Endodermal cell (in vitro differentiated cells): ENCODE measurements at regions not wholly inside any gene's neighbourhood (a gene's known extent, or its start where the extent isn't known, plus 50 kb on each side); places are given as distances from the start of the nearest gene placed in this dataset.

ENCODE experiments used
- DNase-seq: peaks from one replicate; pipeline ENCODE4 v3.0.0-alpha.2; 2017
- H3K27ac ChIP-seq: 2 replicates; pipeline ENCODE4 v1.5.1; 2013; ENCODE audit warnings: mild to moderate bottlenecking, low read depth, low read length, moderate library complexity
- H3K27me3 ChIP-seq: 2 replicates; pipeline ENCODE4 v1.6.1; 2013; ENCODE audit warnings: mild to moderate bottlenecking, low read length, moderate library complexity; ENCODE audit not compliant: insufficient read depth, control insufficient read depth, poor library complexity, severe bottlenecking
- H3K36me3 ChIP-seq: 2 replicates; pipeline ENCODE4 v1.7.0; 2013; ENCODE audit warnings: mild to moderate bottlenecking, low read length, moderate library complexity; ENCODE audit not compliant: control insufficient read depth, insufficient read depth
- H3K4me1 ChIP-seq: one replicate; pipeline ENCODE4 v1.7.0; 2013; ENCODE audit warnings: low read length; ENCODE audit not compliant: control insufficient read depth, insufficient read depth
- H3K4me3 ChIP-seq: 2 replicates; pipeline ENCODE4 v1.5.1; 2013; ENCODE audit warnings: mild to moderate bottlenecking, low read length, moderate library complexity
- H3K9ac ChIP-seq: 2 replicates; pipeline ENCODE4 v1.6.1; 2013; ENCODE audit warnings: mild to moderate bottlenecking, low read length, moderate library complexity; ENCODE audit not compliant: poor library complexity, severe bottlenecking; ENCODE audit errors: extremely low read depth
- H3K9me3 ChIP-seq: 2 replicates; pipeline ENCODE4 v1.6.1; 2013; ENCODE audit warnings: mild to moderate bottlenecking, low read length, moderate library complexity; ENCODE audit not compliant: control insufficient read depth
- H3K27ac Mint-ChIP-seq: 2 replicates; pipeline ENCODE4 v1.8.0; 2020; ENCODE audit warnings: mixed read lengths
- H3K27me3 Mint-ChIP-seq: 2 replicates; pipeline ENCODE4 v1.8.0; 2021; ENCODE audit warnings: mild to moderate bottlenecking, mixed read lengths; ENCODE audit not compliant: insufficient read depth
- H3K36me3 Mint-ChIP-seq: 2 replicates; pipeline ENCODE4 v1.8.0; 2020; ENCODE audit warnings: low read depth, mixed read lengths
- H3K4me1 Mint-ChIP-seq: 2 replicates; pipeline ENCODE4 v1.8.0; 2020; ENCODE audit warnings: mixed read lengths
- H3K4me3 Mint-ChIP-seq: 2 replicates; pipeline ENCODE4 v1.8.0; 2020; ENCODE audit warnings: mild to moderate bottlenecking, moderate library complexity, mixed read lengths
- H3K9me3 Mint-ChIP-seq: 2 replicates; pipeline ENCODE4 v1.8.0; 2020; ENCODE audit warnings: mild to moderate bottlenecking, mixed read lengths
- WGBS, 2 experiments: methylation state at CpG; one replicate each; pipeline versions ENCODE4 v1.1.5 to v1.1.7; 2013; ENCODE audit warnings: missing lambda C conversion rate in 2 of 2, mixed read lengths in 1 of 2; ENCODE audit not compliant: insufficient coverage in 1 of 2, insufficient read length in 1 of 2; 5-methylcytosine and 5-hydroxymethylcytosine counted together
- TF ChIP-seq, protein P1 (sequence below): fragments of 200-600 bp; sonication (generic); conservative IDR thresholded peaks from 2 replicates; pipeline ENCODE4 v1.5.0; 2021; ENCODE audit warnings: antibody characterized with exemption, mild to moderate bottlenecking

DNA sequence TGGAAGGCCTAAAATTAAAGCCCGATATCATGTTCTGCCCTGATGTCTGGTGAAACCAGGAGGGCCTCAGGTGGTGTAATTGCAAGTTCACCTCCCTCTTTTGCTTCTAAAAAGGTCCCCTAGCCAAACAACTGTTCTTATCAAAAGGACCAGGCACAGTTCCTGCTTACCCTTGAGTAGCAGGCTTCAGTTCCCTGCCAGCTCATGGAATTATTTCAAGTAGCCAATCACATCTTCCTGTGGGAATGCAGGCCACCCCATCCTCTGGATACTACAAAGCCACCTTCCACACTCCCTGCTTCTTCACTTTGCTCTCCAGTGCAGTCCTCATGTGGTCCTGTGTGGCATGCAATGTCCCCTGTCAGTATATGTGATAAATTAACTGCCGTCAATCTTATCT is 97.7 kb upstream of the GALNT17 start:
- no peak overlapping the region for H3K27ac Mint-ChIP-seq
- Histone ChIP-seq H3K27ac (no peak overlapping the region), H3K4me3 (no peak overlapping the region), H3K9ac (no peak overlapping the region), H3K36me3 (no peaks in the 10 kb centered on the region), H3K9me3 (no peaks in the 10 kb centered on the region), H3K4me1 (no peaks in the 10 kb centered on the region), H3K27me3 (no peaks in the 10 kb centered on the region)
- H3K4me1 Mint-ChIP-seq: no peaks in the 10 kb centered on the region
- TF ChIP-seq, protein P1, sequence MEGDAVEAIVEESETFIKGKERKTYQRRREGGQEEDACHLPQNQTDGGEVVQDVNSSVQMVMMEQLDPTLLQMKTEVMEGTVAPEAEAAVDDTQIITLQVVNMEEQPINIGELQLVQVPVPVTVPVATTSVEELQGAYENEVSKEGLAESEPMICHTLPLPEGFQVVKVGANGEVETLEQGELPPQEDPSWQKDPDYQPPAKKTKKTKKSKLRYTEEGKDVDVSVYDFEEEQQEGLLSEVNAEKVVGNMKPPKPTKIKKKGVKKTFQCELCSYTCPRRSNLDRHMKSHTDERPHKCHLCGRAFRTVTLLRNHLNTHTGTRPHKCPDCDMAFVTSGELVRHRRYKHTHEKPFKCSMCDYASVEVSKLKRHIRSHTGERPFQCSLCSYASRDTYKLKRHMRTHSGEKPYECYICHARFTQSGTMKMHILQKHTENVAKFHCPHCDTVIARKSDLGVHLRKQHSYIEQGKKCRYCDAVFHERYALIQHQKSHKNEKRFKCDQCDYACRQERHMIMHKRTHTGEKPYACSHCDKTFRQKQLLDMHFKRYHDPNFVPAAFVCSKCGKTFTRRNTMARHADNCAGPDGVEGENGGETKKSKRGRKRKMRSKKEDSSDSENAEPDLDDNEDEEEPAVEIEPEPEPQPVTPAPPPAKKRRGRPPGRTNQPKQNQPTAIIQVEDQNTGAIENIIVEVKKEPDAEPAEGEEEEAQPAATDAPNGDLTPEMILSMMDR: no peak
- H3K27me3 Mint-ChIP-seq: no peaks in the 10 kb centered on the region
- peaks cover 15% of the 10 kb centered on the region for H3K9me3 Mint-ChIP-seq
- DNase-seq: no peak
- 94 to 98% methylated on average over 2 of the region's 2 CpGs for WGBS, 2 experiments
- H3K36me3 Mint-ChIP-seq: no peaks in the 10 kb centered on the region
- no peak overlapping the region for H3K4me3 Mint-ChIP-seq

DNA sequence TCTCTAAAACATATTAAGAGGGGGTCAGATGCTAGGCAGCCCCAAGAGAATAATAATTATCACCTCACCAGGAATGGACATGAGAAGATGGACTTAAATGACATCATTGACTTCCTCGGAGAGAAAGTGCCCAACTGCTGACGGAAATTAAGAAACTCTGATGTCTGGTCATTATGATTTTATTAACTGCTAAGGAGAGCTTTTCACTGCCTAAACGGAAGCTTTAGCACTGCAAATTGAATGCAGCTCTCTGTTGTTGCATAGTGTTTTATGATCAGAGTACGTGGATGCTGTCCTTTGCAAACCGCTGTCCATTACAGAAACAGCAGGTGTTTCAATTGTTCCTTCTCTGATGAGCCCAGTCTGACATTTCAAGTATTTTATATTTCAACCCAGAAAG is 89.4 kb upstream of the GALNT17 start:
- Histone ChIP-seq H3K4me3 (no peak overlapping the region), H3K9me3 (no peaks in the 10 kb centered on the region), H3K4me1 (no peaks in the 10 kb centered on the region), H3K36me3 (no peaks in the 10 kb centered on the region), H3K27ac (no peak overlapping the region), H3K27me3 (no peaks in the 10 kb centered on the region), H3K9ac (no peak overlapping the region)
- H3K4me1 Mint-ChIP-seq: no peaks in the 10 kb centered on the region
- 90 to 100% methylated on average over 2 to 5 of the region's 5 CpGs for WGBS, 2 experiments
- H3K9me3 Mint-ChIP-seq: peaks cover 4% of the 10 kb centered on the region
- no peak for DNase-seq
- no peak overlapping the region for H3K4me3 Mint-ChIP-seq
- TF ChIP-seq, protein P1: no peak
- no peak overlapping the region for H3K27ac Mint-ChIP-seq
- no peaks in the 10 kb centered on the region for H3K36me3 Mint-ChIP-seq
- H3K27me3 Mint-ChIP-seq: peaks cover 4% of the 10 kb centered on the region

DNA sequence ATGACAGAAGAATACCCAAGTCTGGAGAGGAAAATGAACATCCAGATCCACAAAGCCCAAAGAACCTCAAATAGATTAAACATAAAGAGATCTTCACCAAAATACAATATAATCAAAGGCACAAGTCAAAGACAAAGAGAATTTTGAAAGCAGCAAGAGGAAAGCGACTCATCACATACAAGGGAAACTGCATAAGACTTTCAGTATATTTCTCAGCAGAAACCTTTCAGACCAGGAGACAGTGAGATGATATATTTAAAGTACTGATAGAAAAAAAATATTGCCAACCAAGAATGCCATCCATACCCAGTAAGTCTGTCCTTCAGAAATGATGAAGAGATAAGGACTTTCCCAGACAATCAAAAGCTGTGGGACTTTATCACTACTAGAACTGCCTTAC is 81.5 kb upstream of the GALNT17 start:
- no peak overlapping the region for H3K9ac ChIP-seq
- no peaks in the 10 kb centered on the region for H3K27me3 ChIP-seq
- H3K27ac ChIP-seq: no peak overlapping the region
- peaks cover 56% of the 10 kb centered on the region for H3K9me3 ChIP-seq
- no peak for DNase-seq
- no peaks in the 10 kb centered on the region for H3K4me1 ChIP-seq
- WGBS, 2 experiments: 87% methylated on average over 1 of the region's 1 CpG; no CpG with 5 or more reads in 1 of the 2 experiments
- no peaks in the 10 kb centered on the region for H3K36me3 ChIP-seq
- no peak overlapping the region for H3K27ac Mint-ChIP-seq
- no peak overlapping the region for H3K4me3 Mint-ChIP-seq
- H3K4me3 ChIP-seq: no peak overlapping the region
- H3K4me1 Mint-ChIP-seq: no peaks in the 10 kb centered on the region
- H3K27me3 Mint-ChIP-seq: no peaks in the 10 kb centered on the region
- TF ChIP-seq, protein P1: no peak
- H3K36me3 Mint-ChIP-seq: peaks cover 4% of the 10 kb centered on the region
- H3K9me3 Mint-ChIP-seq: peaks cover 50% of the 10 kb centered on the region
